Endothelial cell of umbilical vein (primary cell): ENCODE measurements at regions not wholly inside any gene's neighbourhood (a gene's known extent, or its start where the extent isn't known, plus 50 kb on each side); places are given as distances from the start of the nearest gene placed in this dataset.

Experiments used
- BruUV-seq: library from RNA; stranded (reverse); fragments of 400-500 nt; replicated peaks from 2 replicates; lab custom pipeline; 2021; lab: Mats Ljungman, UMichigan
- CTCF ChIA-PET: fragments of 300-600, 350-600 bp; sonication (Branson Sonifier 250); formaldehyde crosslinking; loops from one replicate; lab custom pipeline; 2021; ENCODE audit warnings: antibody characterized with exemption, inconsistent platforms; lab: Charles Lee
- POLR2A ChIA-PET: fragments of 300-600, 350-600 bp; sonication (Branson Sonifier 250); formaldehyde crosslinking; loops from one replicate; lab custom pipeline; 2021; ENCODE audit warnings: antibody characterized with exemption, inconsistent platforms; lab: Charles Lee
- DNase-seq: peaks from one replicate; pipeline ENCODE4 v3.0.0-alpha.2; 2011; ENCODE audit warnings: low read depth, low spot score
- FAIRE-seq: peaks from 2 replicates; lab custom pipeline; 2011; peaks lifted over from hg19 to GRCh38; lab: Jason Lieb, UNC
- H2AFZ ChIP-seq: 2 replicates; pipeline ENCODE4 v1.6.0; 2012; ENCODE audit warnings: low read depth, low read length, control low read depth, inconsistent platforms
- H3K27ac ChIP-seq: 2 replicates; pipeline ENCODE4 v1.5.1; 2011; ENCODE audit warnings: low read depth, mild to moderate bottlenecking, control low read depth, low read length, moderate library complexity; ENCODE audit not compliant: insufficient read depth
- H3K27me3 ChIP-seq, 2 experiments: 2 replicates each; pipeline versions ENCODE4 v1.6.0 to v1.6.1; 2011; ENCODE audit warnings: low read length in 2 of 2, mixed read lengths in 1 of 2; ENCODE audit not compliant: control insufficient read depth in 2 of 2, insufficient read depth in 2 of 2
- H3K36me3 ChIP-seq, 2 experiments: 2 replicates in 1 of 2; 3 replicates in 1 of 2; pipeline ENCODE4 v1.5.1; 2011; ENCODE audit warnings: low read length in 2 of 2, mild to moderate bottlenecking in 1 of 2, moderate library complexity in 1 of 2; ENCODE audit not compliant: control insufficient read depth in 2 of 2, insufficient read depth in 2 of 2; ENCODE audit errors: extremely low read depth in 1 of 2
- H3K4me1 ChIP-seq: 3 replicates; pipeline ENCODE4 v1.5.1; 2011; ENCODE audit warnings: mild to moderate bottlenecking, low read length; ENCODE audit not compliant: control insufficient read depth, insufficient read depth; ENCODE audit errors: extremely low read depth
- H3K4me2 ChIP-seq: 2 replicates; pipeline ENCODE4 v1.6.1; 2011; ENCODE audit warnings: low read length, control low read depth, mixed read lengths; ENCODE audit not compliant: insufficient read depth
- H3K4me3 ChIP-seq, 3 experiments: fragments of 200-600 bp in 1 of 3; sonication (generic), shearing (Covaris generic) in 1 of 3; replicated peaks in 1 of 3; 2 replicates each; pipeline ENCODE4 v1.5.1; 2011 to 2016; ENCODE audit warnings: control low read depth in 3 of 3, low read length in 3 of 3, mild to moderate bottlenecking in 2 of 3, inconsistent platforms in 1 of 3, low read depth in 1 of 3, moderate library complexity in 1 of 3; ENCODE audit not compliant: insufficient read depth in 1 of 3
- H3K79me2 ChIP-seq: 2 replicates; pipeline ENCODE4 v1.6.0; 2012; ENCODE audit warnings: low read length, inconsistent platforms; ENCODE audit not compliant: control insufficient read depth, insufficient read depth
- H3K9ac ChIP-seq: replicated peaks from 2 replicates; pipeline ENCODE3; 2011; ENCODE audit warnings: low read length, control low read depth; ENCODE audit not compliant: insufficient read depth; ENCODE audit errors: extremely low read depth
- H3K9me1 ChIP-seq: replicated peaks from 3 replicates; pipeline ENCODE4 v1.6.0; 2011; ENCODE audit warnings: mild to moderate bottlenecking, low read length; ENCODE audit not compliant: control insufficient read depth, insufficient read depth; ENCODE audit errors: extremely low read depth
- H3K9me3 ChIP-seq: replicated peaks from 2 replicates; pipeline ENCODE4 v1.5.1; 2012; ENCODE audit warnings: low read length, inconsistent platforms; ENCODE audit not compliant: control insufficient read depth, insufficient read depth
- H4K20me1 ChIP-seq: replicated peaks from 2 replicates; pipeline ENCODE3; 2011; ENCODE audit warnings: mild to moderate bottlenecking, low read length; ENCODE audit not compliant: control insufficient read depth, insufficient read depth; ENCODE audit errors: extremely low read depth
- EZH2 ChIP-seq: IDR thresholded peaks from 2 replicates; pipeline ENCODE4 v1.6.1; 2012; ENCODE audit warnings: borderline replicate concordance, low read depth, mild to moderate bottlenecking, moderate library complexity, low read length, inconsistent platforms; ENCODE audit not compliant: severe bottlenecking
- FOS ChIP-seq: IDR thresholded peaks from 2 replicates; pipeline ENCODE4 v1.6.1; 2011; ENCODE audit warnings: mild to moderate bottlenecking, low read length, moderate library complexity, borderline replicate concordance; ENCODE audit not compliant: insufficient read depth
- GATA2 ChIP-seq: IDR thresholded peaks from 2 replicates; pipeline ENCODE4 v1.7.0; 2011; ENCODE audit warnings: low read depth, mild to moderate bottlenecking, moderate library complexity, mixed read lengths, low read length; ENCODE audit not compliant: insufficient read length, insufficient read depth
- JUN ChIP-seq: IDR thresholded peaks from 2 replicates; pipeline ENCODE4 v1.6.1; 2011; ENCODE audit warnings: borderline replicate concordance, low read depth; ENCODE audit not compliant: insufficient read length, insufficient read depth
- MYC ChIP-seq: IDR thresholded peaks from one replicate; pipeline ENCODE4 v1.6.1; 2011; ENCODE audit warnings: mild to moderate bottlenecking, low read depth, low read length
- POLR2A ChIP-seq: IDR thresholded peaks from 2 replicates; pipeline ENCODE4 v1.6.1; 2012; ENCODE audit warnings: low read depth, mild to moderate bottlenecking, control low read depth, low read length
- POLR2AphosphoS5 ChIP-seq: IDR thresholded peaks from 2 replicates; pipeline ENCODE4 v1.6.1; 2012; ENCODE audit warnings: low read depth, mild to moderate bottlenecking, control low read depth, low read length, moderate library complexity; ENCODE audit not compliant: insufficient read depth
- dilution Hi-C: fragments of 300-500 bp; cut with MboI; formaldehyde crosslinking; loops from one replicate; pipeline ENCODE4 v1.15.0; 2019; ENCODE audit warnings: low sequenced_read_pairs; ENCODE audit not compliant: extremely low pct_ligation_motif_present
- intact Hi-C: fragments of 100-400 bp; cut with micrococcal nuclease; formaldehyde crosslinking; loops from one replicate; pipeline ENCODE4 v1.10.0; 2022
- TF ChIP-seq, protein P1 (sequence below), 2 donors: IDR thresholded peaks; 1 replicate in 1 of 2; 2 replicates in 1 of 2; pipeline ENCODE4 v1.5.1; 2011; ENCODE audit warnings: low read length in 2 of 2, mild to moderate bottlenecking in 2 of 2, moderate library complexity in 2 of 2, control low read depth in 1 of 2, inconsistent platforms in 1 of 2, low read depth in 1 of 2; ENCODE audit not compliant: insufficient read depth in 1 of 2; ENCODE audit errors: extremely low read depth in 1 of 2
- TF ChIP-seq, protein P2 (sequence below): IDR thresholded peaks from 2 replicates; pipeline ENCODE4 v1.6.1; 2011; ENCODE audit not compliant: insufficient read depth, insufficient read length

DNA sequence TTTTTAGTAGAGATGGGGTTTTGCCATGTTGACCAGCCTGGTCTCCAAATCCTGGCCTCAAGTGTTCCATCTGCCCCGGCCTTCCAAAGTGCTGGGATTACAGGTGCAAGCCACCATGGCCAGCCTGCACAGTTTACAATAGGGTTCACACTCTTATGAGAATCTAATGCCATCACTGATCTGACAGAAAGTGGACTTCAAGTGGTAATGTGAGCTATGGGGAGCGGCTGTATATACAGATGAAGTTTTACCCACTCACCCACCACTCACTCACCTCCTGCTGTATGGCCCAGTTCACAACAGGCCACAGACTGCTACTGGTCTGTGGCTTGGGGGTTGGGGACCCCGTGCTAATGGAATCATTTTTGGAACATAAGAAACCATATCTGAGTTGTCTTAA, 58.4 kb upstream of the RNPC3 start:
- Histone ChIP-seq H4K20me1 (no peaks in the 10 kb centered on the region), H3K4me1 (peaks cover 2% of the 10 kb centered on the region), H3K4me2 (no peak overlapping the region), H3K27me3 (no peaks in the 10 kb centered on the region), H2AFZ (no peak overlapping the region), H3K9ac (no peak overlapping the region), H3K9me3 (no peaks in the 10 kb centered on the region), H3K36me3 (no peaks in the 10 kb centered on the region), H3K79me2 (no peaks in the 10 kb centered on the region), H3K27ac (no peak overlapping the region), H3K9me1 (no peaks in the 10 kb centered on the region), H3K4me3 (no peak overlapping the region)
- dilution Hi-C loops (no loop called here), intact Hi-C loops (no loop called here)
- TF ChIP-seq, protein P1, sequence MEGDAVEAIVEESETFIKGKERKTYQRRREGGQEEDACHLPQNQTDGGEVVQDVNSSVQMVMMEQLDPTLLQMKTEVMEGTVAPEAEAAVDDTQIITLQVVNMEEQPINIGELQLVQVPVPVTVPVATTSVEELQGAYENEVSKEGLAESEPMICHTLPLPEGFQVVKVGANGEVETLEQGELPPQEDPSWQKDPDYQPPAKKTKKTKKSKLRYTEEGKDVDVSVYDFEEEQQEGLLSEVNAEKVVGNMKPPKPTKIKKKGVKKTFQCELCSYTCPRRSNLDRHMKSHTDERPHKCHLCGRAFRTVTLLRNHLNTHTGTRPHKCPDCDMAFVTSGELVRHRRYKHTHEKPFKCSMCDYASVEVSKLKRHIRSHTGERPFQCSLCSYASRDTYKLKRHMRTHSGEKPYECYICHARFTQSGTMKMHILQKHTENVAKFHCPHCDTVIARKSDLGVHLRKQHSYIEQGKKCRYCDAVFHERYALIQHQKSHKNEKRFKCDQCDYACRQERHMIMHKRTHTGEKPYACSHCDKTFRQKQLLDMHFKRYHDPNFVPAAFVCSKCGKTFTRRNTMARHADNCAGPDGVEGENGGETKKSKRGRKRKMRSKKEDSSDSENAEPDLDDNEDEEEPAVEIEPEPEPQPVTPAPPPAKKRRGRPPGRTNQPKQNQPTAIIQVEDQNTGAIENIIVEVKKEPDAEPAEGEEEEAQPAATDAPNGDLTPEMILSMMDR (IDR thresholded peaks at IDR 0.05; ENCODE audit: extremely low read depth in 1 of 2, insufficient read depth in 1 of 2, low read depth in 1 of 2, low read length in 2 of 2) = no peak
- TF ChIP-seq POLR2AphosphoS5 (no peak), EZH2 (no peak), GATA2 (no peak), MYC (no peak), POLR2A (no peak), FOS (no peak), JUN (no peak)
- TF ChIP-seq, protein P2, sequence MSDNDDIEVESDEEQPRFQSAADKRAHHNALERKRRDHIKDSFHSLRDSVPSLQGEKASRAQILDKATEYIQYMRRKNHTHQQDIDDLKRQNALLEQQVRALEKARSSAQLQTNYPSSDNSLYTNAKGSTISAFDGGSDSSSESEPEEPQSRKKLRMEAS = no peak
- no TSS peak for BruUV-seq
- POLR2A ChIA-PET = no interaction called here
- DNase-seq = no peak
- CTCF ChIA-PET = no interaction called here
- FAIRE-seq = no peak
